GM19467 (cell line): ENCODE measurements at regions not wholly inside any gene's neighbourhood (a gene's known extent, or its start where the extent isn't known, plus 50 kb on each side); places are given as distances from the start of the nearest gene placed in this dataset.
"Not testable (repeated sequence)": the region's sequence is repeated elsewhere in the genome, so short reads cannot be mapped to it uniquely, and the experiment has no call there.

ENCODE experiments used
- ATAC-seq: cut with Tn5 transposase; IDR thresholded peaks from one replicate; pipeline ENCODE4 v1.9.1; 2021; ENCODE audit warnings: mild to moderate bottlenecking, moderate library complexity; ENCODE audit not compliant: unreplicated experiment

GRCh38 chr13:54989418-54989817, 1960.8 kb downstream of the OLFM4 start:
- no peak for ATAC-seq

DNA sequence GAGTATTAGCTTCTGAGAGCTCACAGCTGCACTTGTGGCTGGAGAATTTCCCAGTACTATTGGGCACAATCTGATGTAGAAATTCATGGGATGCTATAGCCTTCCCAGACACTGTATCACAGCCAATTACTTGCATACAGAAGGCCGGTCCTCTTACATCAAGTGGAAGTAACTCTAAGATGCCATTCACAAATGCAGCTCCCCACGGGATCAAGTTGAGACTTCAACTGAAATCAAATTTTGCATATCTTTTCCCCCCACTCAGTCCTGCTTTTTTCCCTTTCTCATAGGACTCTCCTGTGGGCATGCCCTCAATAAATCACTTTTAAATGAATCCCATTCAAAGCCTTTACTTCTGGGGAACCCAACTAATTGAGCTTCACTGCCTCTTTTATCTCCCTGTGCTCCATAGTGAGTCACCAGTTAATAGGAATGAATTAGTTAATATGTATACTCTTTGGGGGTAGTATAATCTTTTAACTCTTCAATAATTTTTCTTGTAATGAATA, 1970.8 kb downstream of the OLFM4 start:
- no peak for ATAC-seq

GRCh38 chr13:55000043-55000442, 1971.4 kb downstream of the OLFM4 start:
- no peak for ATAC-seq

- ATAC-seq = no peak
These were observed 1972.2 kb downstream of the OLFM4 start for GRCh38 chr13:55000844-55001243.

- ATAC-seq = no peak
These were observed 1973.3 kb downstream of the OLFM4 start for GRCh38 chr13:55001881-55002280.

DNA sequence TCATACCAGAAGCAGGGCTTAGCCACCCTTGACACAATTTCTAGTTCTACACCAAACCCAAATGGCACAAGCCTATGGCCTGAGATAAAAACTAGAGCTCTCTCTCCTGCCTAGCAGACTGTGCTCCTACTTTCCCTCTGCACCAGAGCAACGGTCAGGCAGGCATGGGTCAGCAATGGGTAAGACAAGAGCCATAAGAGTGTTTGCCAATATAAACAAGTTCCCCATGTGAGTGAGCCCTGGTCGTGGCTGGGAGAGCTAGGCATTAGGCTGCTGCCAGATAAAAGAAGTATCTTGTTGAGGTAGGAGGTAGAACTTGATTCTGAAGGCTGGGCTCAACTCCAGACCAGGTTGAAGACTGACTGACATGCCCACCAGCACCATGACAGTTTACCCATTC, 1979.1 kb downstream of the OLFM4 start:
- no peak for ATAC-seq

- ATAC-seq = no peak
These were observed 1984.4 kb downstream of the OLFM4 start for GRCh38 chr13:55013051-55013450.

DNA sequence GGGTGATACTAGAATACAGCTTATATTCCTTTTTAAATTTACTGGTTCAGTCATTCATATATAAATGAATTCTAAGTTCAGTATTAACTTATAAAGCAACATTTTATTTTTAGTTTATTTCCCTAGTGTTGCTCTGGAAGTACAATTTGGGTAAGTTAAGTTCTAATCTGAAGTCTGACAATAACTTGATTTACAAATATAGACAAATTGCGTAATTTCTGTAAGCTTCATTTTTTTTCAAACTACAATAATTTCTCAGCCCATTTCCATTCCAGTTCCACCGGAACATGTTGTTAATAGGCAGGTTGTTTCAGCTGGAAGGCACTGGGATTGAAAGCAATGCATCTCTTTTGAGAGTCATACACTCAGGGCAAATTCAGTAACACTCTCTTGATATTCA, 2000.7 kb downstream of the OLFM4 start:
- no peak for ATAC-seq

DNA sequence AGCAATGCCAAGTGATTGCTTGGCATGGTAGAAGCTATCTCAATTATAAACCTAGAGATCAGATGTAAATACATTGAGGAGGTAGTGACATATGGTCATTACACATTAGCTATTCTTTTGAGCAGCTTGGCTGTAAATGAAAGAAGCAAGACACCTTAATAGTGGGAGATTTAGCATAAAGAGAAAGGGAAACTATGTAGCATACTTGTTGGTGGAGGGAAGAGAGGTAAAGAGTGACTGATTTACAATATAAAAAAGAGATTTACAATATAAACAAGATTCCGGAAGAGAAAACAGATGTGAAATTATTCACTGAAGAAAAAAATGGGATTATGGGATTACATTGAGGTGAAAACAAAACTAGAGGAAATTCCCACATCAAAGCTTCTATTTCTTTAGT, 2009.6 kb downstream of the OLFM4 start:
- ATAC-seq = no peak

DNA sequence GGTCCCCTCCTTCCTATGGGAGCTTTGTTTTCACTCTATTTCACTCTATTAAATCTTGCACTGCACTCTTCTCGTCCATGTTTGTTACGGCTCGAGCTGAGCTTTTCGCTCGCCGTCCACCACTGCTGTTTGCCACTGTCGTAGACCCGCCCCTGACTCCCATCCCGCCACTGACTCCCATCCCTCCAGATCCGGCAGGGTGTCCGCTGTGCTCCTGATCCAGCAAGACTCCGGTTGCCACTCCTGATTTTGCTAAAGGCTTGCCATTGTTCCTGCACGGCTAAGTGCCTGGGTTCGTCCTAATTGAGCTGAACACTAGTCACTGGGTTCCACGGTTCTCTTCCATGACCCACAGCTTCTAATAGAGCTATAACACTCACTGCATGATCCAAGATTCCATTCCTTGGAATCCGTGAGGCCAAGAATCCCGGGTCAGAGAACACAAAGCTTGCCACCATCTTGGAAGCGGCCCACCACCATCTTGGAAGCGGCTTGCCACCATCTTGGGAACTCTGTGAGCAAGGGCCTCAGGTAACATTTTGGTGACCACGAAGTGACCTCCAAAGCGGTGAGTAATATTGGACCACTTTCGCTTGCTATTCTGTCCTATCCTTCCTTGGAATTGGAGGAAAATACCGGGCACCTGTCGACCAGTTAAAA, 2025.4 kb downstream of the OLFM4 start:
- ATAC-seq = not testable (repeated sequence)

GRCh38 chr13:55055666-55056065, 2027.1 kb downstream of the OLFM4 start:
- not testable (repeated sequence) for ATAC-seq

DNA sequence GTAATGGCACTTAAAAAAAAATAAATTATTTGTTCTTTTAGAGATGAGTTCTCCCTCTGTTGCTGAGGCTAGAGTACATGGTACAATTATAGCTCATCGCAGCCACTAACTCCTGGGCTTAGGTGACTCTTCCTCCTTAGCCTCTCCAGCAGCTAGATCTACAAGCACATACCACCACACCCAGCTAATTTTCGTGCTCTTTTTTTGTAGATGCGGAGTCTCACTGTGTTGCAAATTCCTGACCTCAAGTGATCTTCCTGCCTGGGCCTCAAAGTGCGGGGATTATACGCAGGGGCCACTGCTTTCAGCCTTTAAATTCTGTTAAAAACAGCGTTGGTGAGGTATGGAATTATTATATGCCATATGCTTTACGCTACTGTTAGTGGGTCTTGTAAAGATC, 2034.0 kb downstream of the OLFM4 start:
- ATAC-seq = no peak

DNA sequence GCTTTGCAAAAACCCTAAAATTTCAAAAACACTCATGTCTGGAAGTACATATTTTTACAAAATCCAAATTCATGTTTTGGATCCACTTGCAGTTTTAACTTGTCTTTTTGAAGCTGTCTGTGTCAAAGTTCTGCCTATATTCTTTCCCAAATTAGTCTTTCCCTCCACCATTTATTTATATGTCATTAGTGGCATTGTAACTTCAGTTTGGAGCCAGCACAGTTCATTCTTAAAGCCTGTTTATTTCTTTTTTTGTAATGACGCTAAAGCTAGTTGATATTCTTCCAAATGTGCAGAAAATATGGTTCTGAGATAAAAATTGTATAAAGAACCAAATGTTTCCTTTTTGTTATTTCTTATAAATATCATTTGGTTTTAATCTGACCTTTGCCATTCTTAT, 2039.3 kb downstream of the OLFM4 start:
- no peak for ATAC-seq

DNA sequence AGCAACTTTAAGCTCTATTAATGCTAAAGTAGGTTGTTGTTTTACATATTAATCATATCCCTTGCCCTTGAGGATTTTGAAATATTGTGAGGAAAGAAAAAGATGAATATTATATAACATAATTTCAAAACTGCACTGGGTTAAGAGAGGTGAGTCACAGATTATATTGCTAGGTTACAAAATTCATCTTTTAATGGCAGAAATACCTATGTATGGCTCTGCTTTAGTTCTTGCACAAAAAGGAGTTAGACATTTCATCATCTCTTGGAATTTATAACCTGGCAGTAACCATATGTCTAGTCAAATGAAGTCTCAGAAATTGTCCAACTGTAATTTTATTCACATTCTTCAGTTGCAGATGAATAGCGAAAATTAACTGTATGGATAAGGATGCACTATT, 2041.1 kb downstream of the OLFM4 start:
- ATAC-seq = no peak

DNA sequence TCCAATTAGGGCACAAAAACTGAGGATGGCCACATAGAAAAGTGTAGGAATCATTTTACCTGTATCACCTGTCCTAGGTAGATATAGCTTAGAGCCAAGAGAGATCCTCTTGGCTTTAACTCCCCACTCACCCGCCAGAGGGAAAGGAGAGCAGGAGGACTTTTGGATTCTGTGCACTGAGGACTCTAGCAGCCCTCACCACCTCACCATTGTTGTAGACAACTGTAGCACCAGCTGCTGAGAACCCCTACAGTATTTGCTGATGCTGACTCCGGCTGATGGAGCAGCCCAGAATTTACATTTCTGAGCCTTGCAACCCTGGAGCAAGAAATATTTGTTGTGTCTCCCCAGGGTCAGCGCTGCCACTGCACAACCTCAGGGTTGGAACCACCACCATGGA, 2044.4 kb downstream of the OLFM4 start:
- ATAC-seq = no peak

- no peak for ATAC-seq
These were observed 2056.0 kb downstream of the OLFM4 start for GRCh38 chr13:55084630-55085029.

DNA sequence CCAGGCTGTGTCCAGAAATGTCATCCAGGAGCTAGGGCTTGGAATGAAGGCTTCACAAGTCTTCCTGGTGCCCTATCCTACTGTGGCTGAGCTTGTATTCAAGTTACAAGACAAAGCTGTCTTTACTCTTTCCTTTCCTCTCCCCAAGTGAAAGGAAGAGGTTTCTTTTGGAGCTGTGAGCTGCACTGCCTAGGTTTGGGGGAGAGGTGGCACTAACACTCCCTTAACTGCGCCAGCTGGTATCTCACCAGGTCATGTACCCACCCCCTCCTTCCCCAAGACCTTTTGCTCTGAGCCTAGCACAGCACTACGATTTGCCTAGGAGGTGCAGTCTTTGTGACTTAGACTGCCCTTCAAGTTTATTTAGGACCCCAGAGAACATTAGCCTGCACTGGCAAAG, 2053.6 kb upstream of the PRR20A start:
- ATAC-seq = no peak

DNA sequence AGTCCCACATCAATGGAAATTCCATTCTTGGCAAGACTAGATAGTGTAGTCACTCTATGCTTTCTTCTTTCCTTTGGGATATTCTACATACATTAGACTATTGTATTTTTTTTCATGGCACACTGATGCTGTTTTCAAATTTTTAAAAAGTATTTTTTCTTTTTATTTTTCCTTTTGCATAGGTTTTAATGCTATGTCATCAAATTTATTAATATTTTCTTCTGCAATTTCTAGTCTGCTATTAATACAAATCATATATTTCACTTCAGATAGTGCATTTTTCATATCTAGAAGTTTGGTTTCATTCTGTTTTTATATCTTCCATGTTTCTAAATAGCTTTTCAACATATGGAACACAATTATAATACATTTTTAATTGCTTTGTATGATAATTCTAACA, 2050.1 kb upstream of the PRR20A start:
- ATAC-seq = no peak

DNA sequence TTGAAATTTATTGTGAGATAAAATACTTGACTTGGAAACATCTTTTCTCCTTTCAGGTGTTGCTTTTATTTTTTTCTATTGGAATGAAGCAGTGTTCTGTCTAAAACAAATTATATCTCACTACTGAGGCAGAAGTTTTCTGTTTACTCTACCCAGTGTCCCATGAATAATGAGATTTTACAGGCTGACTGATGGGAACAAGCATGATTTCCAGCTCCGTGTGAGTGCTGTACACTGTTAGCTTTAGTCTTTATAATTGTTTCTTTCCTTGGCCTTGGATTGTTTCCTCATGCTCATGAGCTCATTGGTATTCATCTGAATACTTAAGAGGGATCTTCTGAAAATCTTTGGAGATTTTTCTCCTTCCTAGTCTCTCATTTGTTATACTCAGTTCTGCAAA, 2049.5 kb upstream of the PRR20A start:
- no peak for ATAC-seq

DNA sequence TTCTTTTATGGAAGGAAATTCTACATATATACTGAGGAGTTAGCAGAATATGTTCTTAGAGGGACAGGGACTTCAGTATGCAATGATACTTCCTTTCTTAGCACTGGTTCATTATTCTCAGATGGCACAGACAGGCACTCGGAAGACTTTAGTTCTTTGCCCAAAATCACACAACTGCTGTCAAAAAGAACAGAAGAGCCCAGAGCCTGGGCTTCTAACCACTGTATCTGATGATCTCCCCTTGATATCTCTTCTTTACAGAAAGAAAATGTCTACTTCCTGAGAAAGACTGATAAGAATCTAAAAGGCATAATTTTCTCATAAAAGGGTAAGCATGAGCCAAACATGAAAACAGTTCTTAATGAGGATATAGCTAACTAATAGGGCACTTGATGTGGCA, 2034.2 kb upstream of the PRR20A start:
- ATAC-seq = no peak

DNA sequence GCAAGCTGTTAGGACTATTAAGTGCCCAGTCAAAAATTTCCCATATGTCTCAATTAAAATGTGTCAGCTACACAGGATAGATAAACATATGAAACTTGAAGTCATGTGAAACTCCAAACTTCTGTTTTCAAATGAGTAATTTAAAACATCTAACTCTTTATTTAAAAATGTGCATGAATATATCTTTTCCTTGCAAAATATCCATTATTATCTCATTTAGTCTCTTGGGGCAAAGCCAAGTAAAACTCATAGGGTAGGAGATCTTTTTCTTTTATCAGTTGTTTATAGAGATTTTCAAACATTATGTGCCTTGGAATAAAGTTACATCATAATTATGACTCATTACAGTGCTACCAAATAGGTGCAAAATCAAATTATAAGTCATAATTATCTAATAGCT, 2020.1 kb upstream of the PRR20A start:
- no peak for ATAC-seq

GRCh38 chr13:55155046-55155445, 1985.7 kb upstream of the PRR20A start:
- ATAC-seq = no peak

GRCh38 chr13:55159765-55160164, 1981.0 kb upstream of the PRR20A start:
- no peak for ATAC-seq
